Activated T-cell treated with anti-CD3 and anti-CD28 coated beads, Interleukin-2, amount 50 U/mL, for 48 hours (primary cell): ENCODE measurements at regions not wholly inside any gene's neighbourhood (a gene's known extent, or its start where the extent isn't known, plus 50 kb on each side); places are given as distances from the start of the nearest gene placed in this dataset.

ENCODE experiments used
- DNase-seq, 2 experiments: peaks; one replicate each; pipeline ENCODE4 v3.0.0-alpha.2; 2020

DNA sequence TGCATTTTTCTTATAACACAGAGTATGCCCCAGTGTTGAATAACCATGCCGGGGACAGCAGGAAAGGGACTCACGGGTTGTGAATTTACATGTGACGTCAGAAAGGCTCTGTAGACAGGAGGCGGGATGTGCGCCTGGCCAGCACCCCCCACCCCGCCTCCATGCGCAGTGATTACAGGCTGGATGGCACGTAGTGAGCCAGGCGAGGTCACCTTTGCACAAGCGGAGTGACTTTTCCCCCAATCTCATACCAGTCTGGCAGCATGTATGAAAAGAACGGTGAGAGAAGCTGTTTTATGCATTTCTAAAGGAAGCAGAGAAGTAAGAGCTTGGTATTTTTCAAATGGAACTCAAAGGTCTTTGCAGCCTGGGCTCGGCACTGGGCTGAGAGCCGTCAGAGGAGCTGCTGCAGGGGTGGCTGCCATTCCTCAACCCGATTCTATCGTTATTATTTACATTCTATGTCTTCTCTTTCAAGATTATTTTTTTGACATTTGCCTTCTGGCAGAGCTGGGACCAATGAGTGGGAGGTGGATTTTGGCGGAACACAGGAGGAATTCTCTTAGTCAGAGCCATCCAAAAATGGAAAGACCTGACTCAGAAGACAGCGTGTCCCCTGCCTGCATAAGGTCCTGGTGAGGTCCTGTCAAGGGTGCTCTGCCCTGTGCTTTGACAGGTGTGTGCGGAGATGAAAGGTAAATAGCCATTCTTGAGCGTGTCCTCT is 115.6 kb upstream of the SLC45A1 start:
- no peak for DNase-seq

DNA sequence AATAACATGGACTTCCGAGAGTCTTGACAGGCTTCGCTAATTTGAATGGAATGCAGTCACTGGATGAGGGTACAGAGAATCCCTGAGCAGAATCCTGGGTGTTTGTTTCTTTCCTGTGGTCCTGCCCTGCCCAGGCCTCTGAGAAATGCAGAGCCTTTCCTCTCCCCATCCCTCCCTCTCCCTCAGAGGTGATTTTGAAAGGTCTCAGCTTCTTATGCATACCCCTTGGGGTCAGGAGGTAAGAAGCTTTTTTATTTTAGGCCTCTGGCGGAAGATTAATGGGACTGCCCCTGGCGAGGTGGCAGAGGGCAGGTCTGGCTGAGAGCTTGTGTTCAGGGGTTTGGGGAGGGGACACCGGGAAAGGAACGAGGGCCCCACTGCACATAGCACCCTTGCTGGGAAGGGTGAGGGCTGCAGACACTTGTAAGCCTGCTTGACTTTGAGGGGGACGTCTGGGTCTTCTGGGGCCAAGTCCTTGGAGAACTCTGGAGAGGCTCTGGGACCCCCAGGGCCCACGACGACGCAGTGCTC is 116.5 kb upstream of the SLC45A1 start:
- DNase-seq, result no peak

DNA sequence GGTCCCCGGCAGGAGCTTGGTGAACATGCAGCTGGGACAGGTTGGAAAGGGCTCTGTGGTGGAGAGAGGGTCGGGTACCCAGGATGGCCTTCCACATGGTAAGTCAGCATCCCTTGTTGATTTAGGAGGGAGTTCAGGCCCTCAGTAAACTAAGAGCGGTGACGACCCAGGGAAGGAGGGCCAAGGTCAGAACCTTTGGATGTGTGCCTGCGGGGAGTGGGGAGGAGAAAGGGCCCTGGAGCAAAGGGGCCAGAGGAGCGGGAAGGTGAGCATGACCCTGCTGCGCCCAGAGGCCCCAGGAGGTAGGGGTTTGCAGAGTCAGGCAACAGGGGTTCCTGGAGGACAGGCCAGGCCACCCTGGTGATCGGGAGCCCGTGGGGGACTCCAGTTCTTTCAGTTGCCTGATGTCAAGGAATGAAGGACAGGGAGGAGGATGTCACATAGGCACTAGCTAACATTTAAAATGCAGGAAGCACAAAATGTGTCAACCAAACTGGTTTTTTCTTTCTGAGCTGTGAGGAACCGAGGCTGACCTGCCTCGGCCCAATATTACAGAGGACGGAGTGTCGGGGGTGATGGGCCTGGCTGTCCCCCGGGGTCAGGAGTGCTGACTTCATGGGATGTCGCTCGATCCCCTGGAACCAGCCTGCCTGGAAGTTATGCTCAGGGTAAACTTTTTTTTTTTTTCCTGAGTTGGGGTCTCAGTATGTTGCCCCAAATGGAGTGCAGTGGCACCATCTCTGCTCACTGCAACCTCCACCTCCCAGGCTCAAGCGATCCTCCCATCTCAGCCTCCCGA is 117.4 kb upstream of the SLC45A1 start:
- no peak for DNase-seq

GRCh38 chr1:8198522-8198921 is 119.4 kb upstream of the SLC45A1 start:
- DNase-seq, result no peak

GRCh38 chr1:8197493-8198282 is 120.2 kb upstream of the SLC45A1 start:
- DNase-seq, result peak in 1 of 2 experiments; percentile 27

- DNase-seq, result no peak
Observed at GRCh38 chr1:8194481-8195227, 123.3 kb upstream of the SLC45A1 start.

DNA sequence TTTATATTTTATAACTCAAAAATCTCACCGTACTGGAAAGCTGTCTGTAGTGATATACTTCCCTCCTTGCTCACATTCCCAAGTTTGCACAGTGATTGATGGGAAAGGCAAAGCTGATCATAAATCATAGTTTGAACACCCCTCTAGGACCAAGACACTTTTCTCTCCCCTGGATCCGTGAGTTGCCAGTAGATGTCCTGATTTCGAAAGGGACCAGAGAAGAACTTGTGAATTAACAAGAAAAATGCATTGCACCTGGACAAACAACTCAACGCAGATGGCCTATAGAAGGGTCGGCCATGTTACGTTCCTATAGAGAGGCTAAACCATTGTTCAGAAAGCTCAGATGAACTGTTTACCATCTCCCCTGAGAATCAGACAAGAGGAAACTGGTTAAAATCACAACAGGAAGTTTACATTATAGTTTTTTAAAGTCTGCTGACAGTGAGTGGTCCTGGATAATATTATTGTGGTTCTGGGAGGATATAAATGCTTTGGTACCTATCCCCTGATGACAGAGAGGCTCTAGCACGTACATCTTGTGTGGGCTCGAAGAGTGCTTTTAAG is 124.0 kb upstream of the SLC45A1 start:
- no peak for DNase-seq

- DNase-seq, result no peak
Observed at GRCh38 chr1:8191474-8191873, 126.4 kb upstream of the SLC45A1 start.

- no peak for DNase-seq
Observed at GRCh38 chr1:8189931-8190483, 127.9 kb upstream of the SLC45A1 start.

GRCh38 chr1:8185400-8185799 is 132.5 kb upstream of the SLC45A1 start:
- no peak for DNase-seq

DNA sequence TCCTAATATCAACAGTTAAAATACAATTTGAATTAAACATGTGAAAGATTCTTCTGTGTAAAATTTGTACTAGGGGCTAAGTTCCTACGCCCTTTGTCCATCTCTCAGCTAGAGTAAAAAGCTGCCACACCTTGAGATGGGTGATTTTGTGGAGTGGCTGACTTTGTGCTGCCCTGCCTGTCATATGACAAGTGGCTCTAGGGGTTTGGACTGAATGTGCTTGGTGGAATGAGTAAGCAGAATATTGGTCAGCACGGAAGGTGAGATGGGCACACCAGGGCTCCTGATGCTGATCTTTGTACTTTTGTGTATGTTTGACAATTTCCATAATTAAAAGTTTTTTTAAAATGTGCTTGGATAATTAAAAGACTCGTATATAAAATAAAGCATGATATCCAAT is 133.6 kb upstream of the SLC45A1 start:
- no peak for DNase-seq

- DNase-seq, result peak in 1 of 2 experiments; percentile 25
Observed at GRCh38 chr1:8182034-8182761, 135.7 kb upstream of the SLC45A1 start.

DNA sequence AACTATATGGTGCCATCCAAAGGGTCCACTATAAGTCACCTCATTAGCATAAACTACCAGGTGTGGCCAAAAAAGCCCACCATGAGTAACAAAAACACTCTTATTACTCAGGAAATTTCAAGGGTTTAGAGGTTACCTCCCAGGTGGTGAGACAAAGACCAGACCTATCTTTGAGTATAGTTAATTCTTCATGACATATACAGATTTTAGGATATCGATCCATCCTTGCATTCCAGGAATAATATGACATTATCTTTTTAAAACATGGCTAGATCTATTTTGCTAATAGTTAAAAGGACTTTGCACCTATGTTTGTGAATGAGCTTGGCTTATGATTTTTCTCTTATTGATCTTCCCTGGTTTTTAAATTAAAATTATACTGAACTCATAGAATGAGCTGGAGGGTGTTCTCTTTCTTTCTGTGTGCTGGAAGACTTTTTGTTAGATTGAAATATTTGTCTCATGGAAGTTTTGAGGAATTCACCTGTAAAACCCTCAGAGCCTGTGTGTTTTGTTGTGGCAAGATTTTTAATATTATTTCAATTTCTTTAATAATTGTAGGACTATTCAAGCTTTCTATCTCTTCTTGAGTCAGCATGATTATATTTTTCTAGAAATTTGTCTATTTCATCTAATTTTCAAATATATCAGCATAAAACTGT is 138.7 kb upstream of the SLC45A1 start:
- DNase-seq, result no peak

DNA sequence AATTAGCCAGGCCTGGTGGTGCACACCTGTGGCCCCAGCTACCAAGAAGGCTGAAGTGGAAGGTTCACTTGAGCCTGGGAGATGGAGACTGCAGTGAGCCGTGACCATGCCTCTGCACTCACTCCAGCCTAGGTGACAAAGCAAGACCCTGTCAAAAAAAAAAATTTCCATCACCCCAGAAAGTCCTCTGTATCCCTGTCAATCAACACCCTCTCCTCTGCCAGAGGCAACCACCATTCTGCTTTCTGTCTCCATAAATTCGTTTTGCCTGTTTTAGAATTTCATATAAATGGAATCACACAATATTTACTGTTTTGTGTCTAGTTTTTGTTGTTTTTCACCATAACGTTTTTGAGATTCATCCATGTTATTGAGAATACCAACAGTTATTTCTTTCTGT is 141.6 kb upstream of the SLC45A1 start:
- DNase-seq, result no peak

DNA sequence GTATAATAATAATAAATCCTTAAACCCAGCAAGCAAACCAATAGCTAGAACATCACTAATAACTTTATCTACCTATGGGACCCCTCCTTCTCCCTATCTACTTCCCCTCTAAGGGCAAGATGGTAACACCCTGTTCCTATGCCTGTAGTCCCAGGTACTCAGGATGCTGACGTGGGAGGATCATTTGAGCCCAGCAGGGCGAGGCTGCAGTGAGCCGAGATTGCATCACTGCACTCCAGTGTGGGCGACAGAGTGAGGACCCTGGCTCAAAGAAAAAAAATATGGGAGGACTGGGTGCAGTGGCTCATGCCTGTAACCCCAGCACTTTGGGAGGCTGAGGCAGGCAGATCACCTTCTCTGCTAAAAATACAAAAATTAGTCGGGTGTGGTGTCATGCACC is 143.1 kb upstream of the SLC45A1 start:
- no peak for DNase-seq

DNA sequence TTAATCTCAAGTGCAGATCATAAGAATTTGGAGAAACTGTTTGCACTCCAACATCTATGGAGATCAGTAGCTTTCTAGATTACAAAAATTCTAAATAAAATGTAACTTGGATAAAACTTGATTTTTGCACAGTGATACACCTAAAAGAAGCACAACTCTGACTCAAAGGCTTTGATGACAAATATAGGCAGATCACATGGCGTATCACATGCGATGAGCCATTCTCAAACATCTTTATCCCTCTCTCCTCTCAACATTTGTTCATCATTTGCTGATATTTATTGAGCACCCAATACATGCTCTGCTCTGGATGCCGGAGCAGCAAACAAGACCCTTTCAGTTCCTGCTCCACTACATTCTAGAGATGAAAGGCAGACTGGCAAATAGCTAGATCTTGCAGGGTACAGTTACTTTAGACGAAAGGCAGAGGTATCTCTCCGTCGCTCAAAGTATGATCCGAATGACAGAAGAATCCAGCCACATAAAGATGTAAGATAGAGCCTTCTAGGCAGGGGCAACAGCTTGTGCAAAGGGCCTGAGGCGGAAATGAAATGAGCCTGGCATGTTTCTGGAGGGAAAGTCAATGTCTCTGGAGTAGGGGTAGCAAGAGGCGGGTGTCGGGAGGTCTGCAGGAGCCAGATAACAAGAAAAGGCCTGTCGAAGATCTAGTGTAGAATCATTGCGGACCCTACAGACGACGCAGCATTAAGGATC is 145.8 kb upstream of the ERRFI1 start:
- DNase-seq, result no peak

DNA sequence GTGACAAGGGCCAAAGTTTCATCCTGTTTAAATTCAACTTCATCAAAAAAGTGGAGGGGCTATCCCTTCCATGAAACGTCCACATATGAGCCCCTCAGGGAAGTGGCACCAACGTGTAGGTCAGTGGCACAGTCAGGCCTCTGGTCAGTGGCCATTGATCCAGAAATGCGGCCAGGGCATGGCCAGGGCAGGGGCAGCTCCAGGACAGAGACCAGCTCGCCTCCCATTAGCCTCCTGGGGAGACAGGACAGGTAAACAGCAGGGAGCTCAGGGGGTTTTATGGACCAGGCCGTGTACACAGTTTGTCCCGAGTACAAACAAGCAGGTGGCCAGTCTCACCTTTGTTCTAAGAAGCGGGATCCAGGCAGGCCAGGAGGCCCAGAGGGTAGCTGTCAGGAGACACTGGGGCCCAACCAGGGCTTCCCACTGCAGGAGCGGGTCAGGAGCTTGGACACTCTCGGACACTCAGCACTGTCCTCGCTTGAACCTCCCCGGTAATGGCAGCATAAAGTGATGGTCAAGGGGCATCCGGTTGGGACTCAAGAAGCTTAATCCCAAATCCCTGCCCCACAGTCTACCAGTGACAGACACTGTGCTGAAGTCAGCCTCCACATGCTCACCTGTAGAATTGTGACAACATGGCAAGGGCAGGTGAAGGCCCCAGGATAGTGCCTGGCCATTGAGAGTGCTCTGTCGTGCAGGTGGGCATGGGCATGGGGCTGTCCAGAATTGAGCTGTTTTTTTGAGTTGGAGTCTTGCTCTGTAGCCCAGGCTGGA is 144.1 kb upstream of the ERRFI1 start:
- DNase-seq, result no peak

DNA sequence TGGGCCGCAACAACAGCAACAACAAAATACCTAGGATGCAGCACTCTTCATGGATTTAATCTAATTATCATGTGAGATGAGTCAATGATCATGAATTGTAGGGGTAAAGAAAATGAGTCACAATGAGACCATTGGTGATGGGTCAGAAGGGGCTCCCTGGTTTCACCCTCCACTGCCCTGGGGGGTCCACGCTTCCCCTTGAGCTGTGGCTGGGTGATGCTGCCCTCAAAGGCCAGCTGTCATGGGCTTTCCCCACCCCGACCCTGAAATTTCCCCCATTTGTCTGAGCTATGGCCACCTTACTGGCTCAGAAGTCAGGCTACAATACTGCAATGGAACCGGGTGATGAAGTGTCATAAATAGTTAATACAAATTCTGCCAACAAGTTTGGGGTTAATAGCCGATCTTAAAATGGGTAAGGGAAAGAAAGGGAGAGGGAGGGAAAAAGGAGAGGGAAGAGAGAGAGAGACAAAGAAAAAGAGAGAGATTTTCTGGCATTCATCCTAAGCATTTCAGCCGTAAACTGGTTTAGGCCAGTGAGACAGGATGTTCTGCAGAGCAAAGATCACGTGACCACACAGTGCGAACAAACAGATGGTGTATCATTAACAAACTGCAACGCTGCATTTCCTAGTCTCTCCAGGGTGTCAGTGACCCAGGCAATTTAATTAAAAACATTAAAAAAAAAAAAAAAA is 143.4 kb upstream of the ERRFI1 start:
- DNase-seq, result peak; percentile 38 to 45
